ENCODE measurements at regions not wholly inside any gene's neighbourhood (a gene's known extent, or its start where the extent isn't known, plus 50 kb on each side); places are given as distances from the start of the nearest gene placed in this dataset.
"Not testable (repeated sequence)": the region's sequence is repeated elsewhere in the genome, so short reads cannot be mapped to it uniquely, and the experiment has no call there.

DNA sequence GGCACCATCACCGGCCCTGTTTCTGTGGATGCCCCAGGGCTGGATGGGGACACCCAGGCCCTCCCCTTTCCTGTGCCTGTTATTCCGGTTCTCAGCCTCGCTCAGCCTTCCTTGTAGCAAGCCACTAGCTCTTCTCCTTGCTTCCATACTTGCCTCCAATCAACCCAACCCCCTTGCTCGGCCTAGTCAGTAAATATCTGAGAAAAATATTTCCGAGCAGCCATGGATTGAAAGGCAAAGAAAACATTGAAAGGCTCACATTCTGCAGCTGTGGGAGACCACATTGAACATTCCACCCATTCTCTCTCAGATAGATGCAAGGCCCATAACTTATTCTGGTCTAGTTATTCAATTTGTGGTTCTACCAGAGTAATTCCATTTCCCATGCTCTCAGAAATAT, 114.9 kb downstream of the SPP2 start:
- Histone ChIP-seq H3K27me3 (ENCODE audit: control insufficient read depth in 5 of 5, insufficient read depth in 4 of 5, low read length in 5 of 5) (peaks cover 0 to 4% (median 0%) of the 10 kb centered on the region in 5 donors), H3K9me3 (ENCODE audit: control insufficient read depth in 5 of 5, low read length in 5 of 5) (no peaks in the 10 kb centered on the region), H3K36me3 (ENCODE audit: control insufficient read depth in 5 of 5, insufficient read depth in 5 of 5, low read length in 5 of 5) (no peaks in the 10 kb centered on the region), H3K27ac (ENCODE audit: low read depth, low read length) (no peak overlapping the region), H3K4me3 (ENCODE audit: low read depth in 1 of 5, low read length in 5 of 5) (no peak overlapping the region), H3K9ac (ENCODE audit: low read length in 5 of 5) (no peak overlapping the region), H3K4me1 (ENCODE audit: control insufficient read depth in 5 of 5, insufficient read depth in 5 of 5, low read length in 5 of 5) (peaks cover 0 to 4% (median 0%) of the 10 kb centered on the region in 5 donors)

GRCh38 chr2:234164493-234165413, 114.3 kb downstream of the SPP2 start:
- Histone ChIP-seq H3K9me3 (ENCODE audit: control insufficient read depth in 5 of 5, low read length in 5 of 5) (no peaks in the 10 kb centered on the region), H3K4me3 (ENCODE audit: low read depth in 1 of 5, low read length in 5 of 5) (no peak overlapping the region), H3K36me3 (ENCODE audit: control insufficient read depth in 5 of 5, insufficient read depth in 5 of 5, low read length in 5 of 5) (no peaks in the 10 kb centered on the region), H3K9ac (ENCODE audit: low read length in 5 of 5) (no peak overlapping the region), H3K4me1 (ENCODE audit: control insufficient read depth in 5 of 5, insufficient read depth in 5 of 5, low read length in 5 of 5) (peaks cover 0 to 4% (median 0%) of the 10 kb centered on the region in 5 donors), H3K27me3 (ENCODE audit: control insufficient read depth in 5 of 5, insufficient read depth in 4 of 5, low read length in 5 of 5) (peaks cover 0 to 4% (median 0%) of the 10 kb centered on the region in 5 donors), H3K27ac (ENCODE audit: low read depth, low read length) (no peak overlapping the region)

DNA sequence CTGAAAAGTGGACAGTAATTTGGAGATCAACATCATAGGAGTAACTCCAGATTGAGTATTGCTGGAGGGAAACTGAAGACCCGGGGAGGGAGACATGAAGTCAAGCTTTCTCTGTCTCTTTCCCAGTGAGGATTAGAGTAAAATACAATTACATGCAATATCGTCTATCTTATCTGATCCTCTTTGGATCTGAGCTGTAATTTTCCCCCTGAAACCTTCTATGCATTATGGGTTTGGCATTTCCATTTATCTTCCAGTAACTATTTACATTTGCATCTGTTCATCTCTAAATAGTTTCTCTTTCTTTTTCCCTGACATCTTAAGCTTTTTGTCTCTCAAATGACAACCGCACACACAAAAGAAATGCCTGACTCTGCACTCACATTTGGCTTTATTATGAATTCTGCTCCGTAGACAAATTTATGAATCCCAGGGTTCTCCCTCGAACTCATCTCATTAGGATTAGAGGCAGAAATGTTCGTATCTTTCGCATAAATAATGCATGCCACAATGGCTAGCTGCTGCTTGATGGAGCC, 113.1 kb downstream of the SPP2 start:
- H3K36me3 ChIP-seq (ENCODE audit: control insufficient read depth in 5 of 5, insufficient read depth in 5 of 5, low read length in 5 of 5) = no peaks in the 10 kb centered on the region
- H3K4me1 ChIP-seq (ENCODE audit: control insufficient read depth in 5 of 5, insufficient read depth in 5 of 5, low read length in 5 of 5) = no peaks in the 10 kb centered on the region
- H3K9ac ChIP-seq (ENCODE audit: low read length in 5 of 5) = no peak overlapping the region
- no peak overlapping the region for H3K4me3 ChIP-seq (ENCODE audit: low read depth in 1 of 5, low read length in 5 of 5)
- H3K27me3 ChIP-seq (ENCODE audit: control insufficient read depth in 5 of 5, insufficient read depth in 4 of 5, low read length in 5 of 5) = peaks cover 0 to 4% (median 0%) of the 10 kb centered on the region in 5 donors
- no peaks in the 10 kb centered on the region for H3K9me3 ChIP-seq (ENCODE audit: control insufficient read depth in 5 of 5, low read length in 5 of 5)
- no peak overlapping the region for H3K27ac ChIP-seq (ENCODE audit: low read depth, low read length)

- Histone ChIP-seq H3K36me3 (ENCODE audit: control insufficient read depth in 5 of 5, insufficient read depth in 5 of 5, low read length in 5 of 5) (no peaks in the 10 kb centered on the region), H3K27ac (ENCODE audit: low read depth, low read length) (no peak overlapping the region), H3K9me3 (ENCODE audit: control insufficient read depth in 5 of 5, low read length in 5 of 5) (no peaks in the 10 kb centered on the region), H3K4me1 (ENCODE audit: control insufficient read depth in 5 of 5, insufficient read depth in 5 of 5, low read length in 5 of 5) (no peaks in the 10 kb centered on the region), H3K9ac (ENCODE audit: low read length in 5 of 5) (no peak overlapping the region), H3K4me3 (ENCODE audit: low read depth in 1 of 5, low read length in 5 of 5) (no peak overlapping the region), H3K27me3 (ENCODE audit: control insufficient read depth in 5 of 5, insufficient read depth in 4 of 5, low read length in 5 of 5) (peaks cover 0 to 4% (median 0%) of the 10 kb centered on the region in 5 donors)
Observed at GRCh38 chr2:234162861-234163260, 112.4 kb downstream of the SPP2 start.

DNA sequence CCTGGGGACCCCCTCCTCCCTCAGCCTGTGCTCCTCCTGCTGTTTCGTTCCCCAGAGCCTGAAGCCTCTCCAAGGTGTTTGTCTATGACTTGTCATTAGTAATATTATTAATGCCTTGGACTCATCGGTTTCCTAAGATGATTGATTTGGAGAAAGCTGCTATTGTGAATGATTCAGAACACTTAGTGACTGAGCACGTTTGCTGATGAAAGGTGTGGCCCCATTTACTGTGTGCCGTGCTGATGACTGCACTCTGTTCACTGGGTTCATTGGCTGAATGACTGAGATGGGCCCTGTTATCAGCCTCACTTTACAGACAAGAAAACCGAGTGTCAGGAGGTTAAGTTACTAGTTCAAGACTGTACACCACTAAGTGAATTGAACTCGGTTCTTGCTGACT, 111.4 kb downstream of the SPP2 start:
- Histone ChIP-seq H3K4me1 (ENCODE audit: control insufficient read depth in 5 of 5, insufficient read depth in 5 of 5, low read length in 5 of 5) (no peaks in the 10 kb centered on the region), H3K4me3 (ENCODE audit: low read depth in 1 of 5, low read length in 5 of 5) (no peak overlapping the region)

DNA sequence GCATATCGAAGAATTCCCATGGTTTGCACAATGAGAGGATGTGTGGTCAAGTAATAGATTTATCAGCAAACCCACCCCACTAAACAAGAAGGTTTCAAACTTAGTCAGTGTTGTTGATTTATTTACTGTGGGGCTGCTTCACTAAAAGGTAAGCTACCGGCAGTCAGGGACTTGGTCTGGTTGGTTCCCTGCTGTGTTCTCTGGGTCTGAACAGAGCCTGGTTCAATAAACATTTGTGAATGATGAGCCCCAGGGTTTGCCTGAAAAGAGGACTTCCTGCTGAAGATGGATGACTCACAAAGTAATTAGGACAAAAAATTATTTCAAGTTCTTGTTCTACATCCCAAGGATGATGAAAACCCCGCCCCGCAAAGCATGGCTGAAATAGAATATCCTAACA, 108.3 kb downstream of the SPP2 start:
- no peaks in the 10 kb centered on the region for H3K4me1 ChIP-seq (ENCODE audit: control insufficient read depth in 5 of 5, insufficient read depth in 5 of 5, low read length in 5 of 5)
- peaks cover 0 to 4% (median 0%) of the 10 kb centered on the region in 5 donors for H3K27me3 ChIP-seq (ENCODE audit: control insufficient read depth in 5 of 5, insufficient read depth in 4 of 5, low read length in 5 of 5)
- H3K9ac ChIP-seq (ENCODE audit: low read length in 5 of 5) = no peak overlapping the region
- H3K9me3 ChIP-seq (ENCODE audit: control insufficient read depth in 5 of 5, low read length in 5 of 5) = no peaks in the 10 kb centered on the region
- no peak overlapping the region for H3K4me3 ChIP-seq (ENCODE audit: low read depth in 1 of 5, low read length in 5 of 5)
- H3K36me3 ChIP-seq (ENCODE audit: control insufficient read depth in 5 of 5, insufficient read depth in 5 of 5, low read length in 5 of 5) = no peaks in the 10 kb centered on the region
- H3K27ac ChIP-seq (ENCODE audit: low read depth, low read length) = no peak overlapping the region

More for the DNA sequence above, 111.4 kb downstream of the SPP2 start:
- Histone ChIP-seq H3K9me3 (ENCODE audit: control insufficient read depth in 5 of 5, low read length in 5 of 5) (no peaks in the 10 kb centered on the region), H3K9ac (ENCODE audit: low read length in 5 of 5) (no peak overlapping the region), H3K36me3 (ENCODE audit: control insufficient read depth in 5 of 5, insufficient read depth in 5 of 5, low read length in 5 of 5) (no peaks in the 10 kb centered on the region), H3K27me3 (ENCODE audit: control insufficient read depth in 5 of 5, insufficient read depth in 4 of 5, low read length in 5 of 5) (peaks cover 0 to 4% (median 0%) of the 10 kb centered on the region in 5 donors), H3K27ac (ENCODE audit: low read depth, low read length) (no peak overlapping the region)

DNA sequence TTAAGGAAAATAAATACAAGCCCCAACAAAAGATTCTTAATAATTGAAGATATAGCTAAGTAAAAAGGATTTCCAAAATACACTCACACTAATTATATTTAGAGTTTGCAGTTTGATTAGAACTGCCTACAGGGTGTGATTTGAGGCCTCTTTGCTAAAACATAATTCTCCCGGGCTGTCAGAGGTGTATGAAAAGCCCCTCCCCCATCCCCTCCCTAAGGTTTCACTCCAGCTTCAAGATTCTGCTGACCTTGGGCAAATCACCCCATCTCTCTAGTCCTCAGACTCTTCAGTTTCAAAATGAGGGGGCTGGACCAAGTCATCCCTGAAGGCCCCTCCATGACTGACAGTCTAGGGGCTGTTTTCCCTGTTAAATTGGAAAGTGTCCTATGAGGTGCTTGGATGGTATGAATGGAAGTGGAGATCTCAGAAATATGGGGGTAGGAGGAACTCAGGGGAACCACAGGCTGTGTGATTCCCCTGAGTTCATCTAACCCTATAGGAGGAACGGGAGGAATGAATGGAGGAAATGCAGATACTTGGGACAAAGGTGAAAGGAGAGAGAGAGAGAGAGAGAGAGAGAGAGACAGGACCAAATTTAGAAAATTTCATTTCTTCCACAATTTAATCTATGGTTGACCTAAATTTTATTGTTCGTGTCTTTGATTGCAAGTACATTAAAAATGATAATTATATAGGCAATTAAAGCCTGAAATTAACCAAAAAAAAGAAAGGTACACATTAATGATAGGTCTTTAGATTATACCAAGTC, 107.5 kb downstream of the SPP2 start:
- H3K9ac ChIP-seq (ENCODE audit: low read length in 5 of 5) = no peak overlapping the region
- no peak overlapping the region for H3K27ac ChIP-seq (ENCODE audit: low read depth, low read length)
- H3K4me1 ChIP-seq (ENCODE audit: control insufficient read depth in 5 of 5, insufficient read depth in 5 of 5, low read length in 5 of 5) = no peaks in the 10 kb centered on the region
- H3K27me3 ChIP-seq (ENCODE audit: control insufficient read depth in 5 of 5, insufficient read depth in 4 of 5, low read length in 5 of 5) = peaks cover 0 to 4% (median 0%) of the 10 kb centered on the region in 5 donors
- no peaks in the 10 kb centered on the region for H3K36me3 ChIP-seq (ENCODE audit: control insufficient read depth in 5 of 5, insufficient read depth in 5 of 5, low read length in 5 of 5)
- no peak overlapping the region for H3K4me3 ChIP-seq (ENCODE audit: low read depth in 1 of 5, low read length in 5 of 5)
- H3K9me3 ChIP-seq (ENCODE audit: control insufficient read depth in 5 of 5, low read length in 5 of 5) = no peaks in the 10 kb centered on the region

DNA sequence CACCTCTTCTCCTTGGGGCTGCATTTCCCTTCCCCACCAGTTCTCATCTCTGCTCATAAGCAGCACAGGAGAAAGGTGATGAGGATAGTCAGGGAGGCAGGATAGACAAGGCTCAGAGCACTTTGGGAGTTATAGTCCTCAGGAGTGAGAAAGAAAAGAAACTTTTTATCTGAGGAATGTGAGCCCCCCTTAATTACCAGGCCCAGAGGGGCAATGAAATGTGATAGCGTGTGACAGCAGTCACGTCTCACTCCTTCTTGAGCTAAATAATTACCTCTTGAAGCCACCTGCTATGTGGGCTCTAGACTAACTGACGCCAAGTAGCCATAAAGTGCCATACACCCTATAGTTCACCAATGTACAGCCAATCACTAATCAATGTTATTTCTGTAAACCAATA, 105.8 kb downstream of the SPP2 start:
- peaks cover 0 to 3% (median 0%) of the 10 kb centered on the region in 5 donors for H3K9me3 ChIP-seq (ENCODE audit: control insufficient read depth in 5 of 5, low read length in 5 of 5)
- H3K4me3 ChIP-seq (ENCODE audit: low read depth in 1 of 5, low read length in 5 of 5) = no peak overlapping the region
- H3K36me3 ChIP-seq (ENCODE audit: control insufficient read depth in 5 of 5, insufficient read depth in 5 of 5, low read length in 5 of 5) = no peaks in the 10 kb centered on the region
- H3K27me3 ChIP-seq (ENCODE audit: control insufficient read depth in 5 of 5, insufficient read depth in 4 of 5, low read length in 5 of 5) = peaks cover 0 to 4% (median 0%) of the 10 kb centered on the region in 5 donors
- no peaks in the 10 kb centered on the region for H3K4me1 ChIP-seq (ENCODE audit: control insufficient read depth in 5 of 5, insufficient read depth in 5 of 5, low read length in 5 of 5)
- no peak overlapping the region for H3K9ac ChIP-seq (ENCODE audit: low read length in 5 of 5)
- no peak overlapping the region for H3K27ac ChIP-seq (ENCODE audit: low read depth, low read length)

DNA sequence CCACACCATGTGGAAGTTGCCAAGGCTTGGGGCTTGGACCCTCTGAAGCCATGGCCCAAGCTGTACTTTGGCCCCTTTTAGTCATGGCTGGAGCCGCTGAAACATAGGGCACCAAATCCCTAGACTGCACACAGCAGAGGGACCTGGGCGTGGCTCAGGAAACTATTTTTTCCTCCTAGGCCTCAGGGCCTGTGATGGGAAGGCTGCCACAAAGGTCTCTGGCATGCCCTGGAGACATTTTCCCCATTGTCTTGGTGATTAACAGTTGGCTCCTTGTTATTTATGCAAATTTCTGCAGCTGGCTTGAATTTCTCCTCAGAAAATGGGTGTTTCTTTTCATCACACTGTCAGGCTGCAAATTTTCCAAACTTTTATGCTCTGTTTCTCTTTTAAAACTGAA, 102.3 kb downstream of the SPP2 start:
- H3K9me3 ChIP-seq (ENCODE audit: control insufficient read depth in 5 of 5, low read length in 5 of 5); H3K36me3 ChIP-seq (ENCODE audit: control insufficient read depth in 5 of 5, insufficient read depth in 5 of 5, low read length in 5 of 5); H3K27me3 ChIP-seq (ENCODE audit: control insufficient read depth in 5 of 5, insufficient read depth in 4 of 5, low read length in 5 of 5); H3K4me3 ChIP-seq (ENCODE audit: low read depth in 1 of 5, low read length in 5 of 5); H3K27ac ChIP-seq (ENCODE audit: low read depth, low read length); H3K9ac ChIP-seq (ENCODE audit: low read length in 5 of 5); H3K4me1 ChIP-seq (ENCODE audit: control insufficient read depth in 5 of 5, insufficient read depth in 5 of 5, low read length in 5 of 5): not testable (repeated sequence)

Data from subcutaneous abdominal adipose tissue (tissue), 5 donors.